ENCODE measurements at regions not wholly inside any gene's neighbourhood (a gene's known extent, or its start where the extent isn't known, plus 50 kb on each side); places are given as distances from the start of the nearest gene placed in this dataset.

GRCh38 chr17:16877099-16877498 lies 94.8 kb downstream of the TNFRSF13B start:
- TF ChIP-seq CTCF (IDR thresholded peaks at IDR 0.05) (no peak), POLR2A (IDR thresholded peaks at IDR 0.05) (no peak)

Data from suprapubic skin (tissue), 3 donors.